ENCODE measurements at regions not wholly inside any gene's neighbourhood (a gene's known extent, or its start where the extent isn't known, plus 50 kb on each side); places are given as distances from the start of the nearest gene placed in this dataset.
"Not testable (repeated sequence)": the region's sequence is repeated elsewhere in the genome, so short reads cannot be mapped to it uniquely, and the experiment has no call there.

GRCh38 chr1:43039228-43040055 is 80.8 kb upstream of the SLC2A1 start:
- DNase-seq: no peak

DNA sequence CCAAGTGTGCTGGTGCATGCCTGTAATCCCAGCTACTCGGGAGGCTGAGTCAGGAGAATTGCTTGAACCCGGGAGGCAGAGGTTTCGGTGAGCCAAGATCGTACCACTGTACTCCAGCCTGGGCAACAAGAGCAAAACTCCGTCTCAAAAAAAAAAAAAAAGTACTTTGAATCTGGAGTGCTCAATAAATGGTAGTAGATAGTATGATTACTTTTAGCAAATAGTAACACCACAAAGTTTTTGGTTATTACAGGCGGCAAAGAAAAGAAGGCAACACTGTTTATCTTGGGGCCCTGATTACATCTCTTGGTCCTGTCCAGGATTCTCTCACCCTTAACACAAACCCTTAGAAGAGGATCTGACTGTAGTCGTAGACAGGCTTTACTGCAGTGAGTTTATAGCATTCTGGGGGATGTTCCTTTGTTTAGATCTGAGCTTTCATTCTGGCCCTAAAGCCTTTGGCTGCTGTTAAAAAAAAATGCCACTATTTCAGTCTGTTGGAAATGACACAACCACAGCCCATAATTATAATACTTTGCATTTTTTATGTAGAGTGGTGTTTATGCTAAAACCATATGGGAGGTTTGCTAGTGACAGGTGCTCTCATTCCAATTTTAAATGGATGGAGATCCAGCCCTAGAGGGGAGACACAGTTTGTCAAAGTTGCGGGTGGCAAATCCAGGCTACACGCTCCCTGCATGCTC is 79.7 kb upstream of the SLC2A1 start:
- DNase-seq: no peak

GRCh38 chr1:43037466-43037865 is 78.8 kb upstream of the SLC2A1 start:
- no peak for DNase-seq

DNA sequence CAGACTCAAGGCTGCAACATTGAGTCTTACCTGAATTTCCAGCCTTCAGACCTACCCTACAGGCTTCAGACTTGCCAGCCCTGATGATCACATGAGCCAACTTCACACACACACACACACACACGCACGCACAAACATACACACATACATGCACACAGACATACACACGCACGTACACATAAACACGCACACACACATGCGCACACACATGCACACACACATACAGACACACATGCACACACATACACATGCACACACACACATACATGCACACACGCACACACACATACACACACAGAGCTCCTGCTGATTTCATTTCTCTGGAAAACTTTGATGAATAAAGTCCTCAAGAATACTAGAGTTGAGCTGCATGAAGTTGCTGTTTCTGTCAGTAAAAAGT is 78.3 kb upstream of the SLC2A1 start:
- DNase-seq: no peak

- no peak for DNase-seq
Observed at GRCh38 chr1:43035821-43036741, 77.4 kb upstream of the SLC2A1 start.

DNA sequence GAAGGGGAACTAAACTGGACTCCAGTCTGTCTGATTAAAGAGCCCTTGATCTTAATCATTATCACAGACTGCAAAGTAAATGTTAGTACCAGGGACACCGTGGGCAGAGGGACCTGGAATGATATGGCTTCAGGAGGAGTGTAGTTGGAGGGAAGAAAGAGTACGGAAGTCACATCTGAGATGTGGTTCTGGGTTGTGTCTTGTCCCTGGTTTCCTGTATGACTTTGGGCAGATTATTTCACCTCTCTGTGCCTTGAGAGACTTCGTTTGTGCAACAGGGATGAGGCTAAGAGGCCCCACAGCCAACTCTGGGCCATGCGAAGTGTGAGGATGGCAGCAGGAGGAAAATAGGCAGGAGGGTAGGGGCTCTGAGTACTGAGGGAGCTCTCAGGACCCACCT is 76.1 kb upstream of the SLC2A1 start:
- DNase-seq: no peak

DNA sequence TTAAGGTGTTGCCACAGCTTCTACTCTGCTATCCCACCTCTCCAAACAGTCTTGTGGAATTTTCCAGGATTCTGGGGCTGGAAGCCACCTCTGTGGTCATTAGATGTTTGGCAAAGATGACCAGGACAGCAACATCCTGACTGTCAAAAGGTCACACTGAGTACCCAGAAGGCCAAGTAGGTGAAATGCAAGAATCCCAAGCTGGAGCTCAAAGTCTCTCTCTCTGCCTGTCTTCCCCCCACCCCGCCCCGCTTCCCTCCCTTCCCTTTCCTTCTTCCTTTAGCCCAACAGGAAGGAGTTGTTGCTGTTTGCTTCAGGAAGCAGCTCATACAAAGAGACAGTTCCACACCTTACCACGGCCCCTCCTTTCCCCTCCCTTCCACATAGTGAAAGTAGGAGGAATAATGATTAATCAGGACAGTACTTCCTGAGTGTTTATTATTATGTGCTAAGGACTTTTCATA is 75.6 kb upstream of the SLC2A1 start:
- DNase-seq: no peak

DNA sequence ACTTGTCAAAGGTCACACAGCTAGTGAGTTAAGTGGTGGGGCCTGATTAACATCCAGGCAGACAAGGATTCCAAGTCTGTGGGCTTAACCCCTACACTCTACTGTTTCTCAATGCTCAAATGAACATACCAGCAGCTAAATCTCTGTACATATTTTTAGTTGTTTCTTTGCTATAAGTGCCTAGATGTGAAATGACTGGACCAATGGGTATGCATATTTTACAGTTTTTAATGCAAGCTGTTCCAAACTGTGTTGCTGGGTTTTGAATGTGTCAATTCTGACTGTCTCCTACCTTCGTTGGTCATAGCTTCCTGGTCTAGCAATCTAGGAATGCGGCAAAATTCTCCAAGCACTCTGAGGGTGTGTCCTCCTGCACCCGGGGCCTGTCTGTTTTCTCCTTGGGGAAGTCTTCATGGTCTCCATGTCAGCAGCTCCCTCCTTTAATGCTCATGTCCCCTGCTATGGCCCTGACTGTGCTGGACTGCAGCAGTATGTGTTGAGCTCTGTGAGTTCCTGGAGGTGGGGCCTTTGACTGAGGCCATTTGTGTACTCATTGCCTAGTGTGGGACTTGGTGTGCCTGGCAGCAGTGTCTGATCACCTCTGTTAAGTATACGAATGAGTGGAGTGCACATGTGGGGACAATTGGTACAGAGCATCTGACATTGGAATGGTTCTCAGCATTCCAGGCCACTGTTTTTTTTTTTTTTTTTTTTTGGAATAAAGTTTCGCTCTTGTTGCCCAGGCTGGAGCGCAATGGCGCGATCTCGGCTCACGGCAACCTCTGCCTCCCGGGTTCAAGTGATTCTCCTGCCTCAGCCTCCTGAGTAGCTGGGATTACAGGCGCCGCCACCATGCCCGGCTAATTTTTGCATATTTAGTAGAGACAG is 72.9 kb upstream of the SLC2A1 start:
- DNase-seq: no peak

DNA sequence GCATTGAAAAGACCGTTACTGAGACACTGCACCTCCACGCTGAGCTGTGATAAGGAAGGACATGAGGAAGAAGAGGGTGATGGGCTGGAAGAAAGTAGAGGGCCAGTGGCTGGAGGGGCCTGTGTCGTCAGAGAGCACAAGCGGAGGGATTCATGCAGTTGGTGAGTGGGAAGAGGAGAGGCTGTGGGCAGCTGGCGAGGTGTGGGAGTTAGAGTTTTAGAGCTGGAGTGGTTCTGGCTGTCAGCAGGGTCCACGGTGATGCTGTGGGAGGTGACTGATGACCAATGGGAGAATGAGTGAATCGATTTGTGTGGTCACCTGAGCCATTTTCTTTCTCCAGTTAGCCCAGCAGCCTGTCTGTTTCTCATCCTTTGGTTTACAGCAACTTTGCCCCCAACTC is 66.2 kb upstream of the SLC2A1 start:
- DNase-seq: no peak

DNA sequence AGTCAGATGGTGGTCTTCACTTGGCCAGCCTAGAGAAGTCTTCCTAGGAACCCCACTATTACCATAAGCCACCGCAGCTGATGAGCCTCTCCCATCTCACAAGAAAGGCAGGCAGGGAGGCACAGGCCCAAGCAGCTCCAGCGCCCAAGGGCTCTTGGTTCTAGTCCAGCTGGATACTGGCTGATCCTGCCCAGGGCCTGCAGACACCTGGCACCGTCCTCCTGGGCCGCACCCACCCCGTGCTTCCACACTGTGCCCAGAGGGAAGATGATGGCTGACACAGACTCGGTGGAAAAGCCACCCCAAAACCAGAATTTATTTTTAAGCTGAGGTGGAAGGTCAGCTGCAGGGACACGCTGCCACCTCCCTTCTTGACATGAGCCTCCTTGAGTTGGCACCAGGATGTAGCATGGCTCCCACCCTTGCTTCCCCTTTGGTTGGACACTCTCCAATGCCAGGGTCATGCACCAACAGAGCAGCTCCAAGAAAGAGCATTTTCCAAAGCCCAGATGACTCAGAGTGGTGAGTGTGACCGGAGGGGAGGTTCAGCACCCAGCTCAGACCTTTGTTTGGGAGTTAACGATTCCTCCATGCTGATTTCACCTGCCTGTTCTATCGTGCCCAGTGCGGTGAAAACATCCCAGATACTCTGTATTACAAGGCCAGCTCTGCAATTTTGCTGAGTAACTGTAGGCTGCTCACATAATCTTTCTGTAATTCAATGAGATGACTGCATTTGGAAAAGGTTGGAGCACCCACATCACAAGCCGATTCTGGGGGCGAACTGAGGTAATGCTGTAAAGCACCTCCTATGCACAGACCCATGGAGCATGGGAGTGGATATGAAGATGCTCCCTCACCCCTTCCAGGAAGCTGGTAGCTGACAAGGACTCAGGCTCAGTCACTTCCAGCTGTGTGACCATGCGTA is 63.1 kb upstream of the SLC2A1 start:
- DNase-seq: no peak

GRCh38 chr1:43019226-43019625 is 60.6 kb upstream of the SLC2A1 start:
- DNase-seq: no peak

DNA sequence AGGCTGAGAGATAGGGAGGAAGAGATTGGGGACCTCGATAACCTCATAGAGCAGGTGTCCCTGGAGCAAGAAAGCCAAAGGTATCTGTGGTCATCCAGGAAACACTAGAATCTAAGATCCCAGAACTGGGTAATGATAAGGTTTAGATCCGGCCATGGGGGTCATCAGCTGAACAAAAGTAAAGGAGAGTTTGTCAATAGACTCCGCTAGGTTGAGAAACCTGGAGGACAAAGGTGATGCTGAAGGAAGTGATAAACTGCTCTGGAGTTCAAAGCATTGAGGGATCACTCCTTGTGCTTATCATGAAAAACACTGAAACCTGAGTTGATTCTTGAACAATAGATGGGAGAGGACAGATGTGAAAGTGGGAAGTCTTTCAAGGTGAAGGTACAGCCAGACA is 59.5 kb upstream of the SLC2A1 start:
- no peak for DNase-seq

DNA sequence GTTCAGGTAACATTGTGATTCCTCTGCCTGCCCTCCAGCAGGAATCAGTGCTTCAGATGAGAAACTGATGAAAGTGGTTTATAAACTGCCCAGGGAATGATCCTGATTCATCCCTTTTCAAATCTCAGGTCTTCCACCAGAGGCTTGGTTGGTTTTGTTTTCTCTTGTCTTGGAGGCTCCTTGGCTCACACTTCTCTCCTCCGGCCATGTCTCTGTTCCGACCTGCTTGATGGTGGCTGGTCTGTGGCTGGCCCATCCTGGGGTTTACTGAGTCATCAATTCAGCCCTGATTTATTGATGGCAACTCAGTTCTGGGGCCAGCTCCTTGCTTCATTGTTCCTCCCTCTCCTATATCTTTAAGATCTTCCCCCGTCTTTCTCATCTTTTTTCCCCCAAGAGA is 56.6 kb upstream of the SLC2A1 start:
- DNase-seq: no peak

DNA sequence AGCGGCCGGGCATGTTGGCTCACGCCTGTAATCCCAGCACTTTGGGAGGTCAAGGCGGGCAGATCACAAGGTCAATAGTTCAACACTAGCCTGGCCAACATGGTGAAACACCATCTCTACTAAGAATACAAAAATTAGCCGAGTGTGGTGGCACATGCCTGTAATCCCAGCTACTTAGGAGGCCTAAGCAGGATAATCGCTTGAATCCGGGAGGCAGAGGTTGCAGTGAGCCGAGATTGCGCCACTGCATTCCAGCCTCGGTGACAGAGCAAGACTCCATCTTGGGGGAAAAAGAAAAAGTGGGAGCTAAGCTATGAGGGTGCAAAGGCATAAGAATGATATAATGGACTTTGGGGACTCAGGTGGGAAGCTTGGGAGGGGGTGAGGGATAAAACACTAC is 55.9 kb upstream of the SLC2A1 start:
- not testable (repeated sequence) for DNase-seq

DNA sequence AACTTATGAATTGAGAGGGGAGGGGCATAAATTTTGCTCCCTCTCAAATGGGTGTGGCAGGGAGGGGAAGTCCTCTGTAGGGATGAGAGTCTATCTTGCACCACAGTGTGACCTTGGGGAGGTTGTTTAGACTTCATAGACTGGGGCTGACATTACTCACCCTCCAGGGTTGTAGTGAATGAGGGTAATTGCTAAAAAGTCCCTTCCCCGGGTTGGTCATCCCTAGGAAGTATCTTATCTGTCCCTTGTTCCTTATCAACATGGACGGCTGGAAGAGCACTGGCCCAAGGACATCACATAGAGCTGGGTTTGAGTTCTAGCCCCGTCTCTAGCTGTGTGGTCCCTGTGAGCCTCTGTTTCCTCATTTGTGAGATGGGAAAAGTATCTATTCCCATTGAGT is 52.4 kb upstream of the SLC2A1 start:
- DNase-seq: no peak

DNA sequence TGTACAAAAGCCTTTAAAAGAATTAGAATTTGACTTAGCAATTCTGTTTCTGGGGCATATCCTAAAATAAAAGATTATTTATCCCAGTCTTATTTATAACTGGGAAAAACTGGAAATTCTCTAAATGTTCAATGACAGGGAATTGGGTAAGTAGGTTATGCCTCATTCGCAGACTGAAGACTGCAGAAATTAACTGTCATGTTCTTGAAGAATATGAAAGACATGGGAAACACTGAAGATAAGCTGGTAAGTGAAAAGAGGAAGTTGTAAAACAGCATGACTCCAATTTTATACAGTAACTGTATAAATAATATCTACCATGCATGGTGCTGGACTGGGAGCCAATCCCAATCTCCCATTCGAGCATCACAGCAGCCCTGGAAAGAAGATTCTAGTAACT is 50.6 kb upstream of the SLC2A1 start:
- DNase-seq: no peak

DNA sequence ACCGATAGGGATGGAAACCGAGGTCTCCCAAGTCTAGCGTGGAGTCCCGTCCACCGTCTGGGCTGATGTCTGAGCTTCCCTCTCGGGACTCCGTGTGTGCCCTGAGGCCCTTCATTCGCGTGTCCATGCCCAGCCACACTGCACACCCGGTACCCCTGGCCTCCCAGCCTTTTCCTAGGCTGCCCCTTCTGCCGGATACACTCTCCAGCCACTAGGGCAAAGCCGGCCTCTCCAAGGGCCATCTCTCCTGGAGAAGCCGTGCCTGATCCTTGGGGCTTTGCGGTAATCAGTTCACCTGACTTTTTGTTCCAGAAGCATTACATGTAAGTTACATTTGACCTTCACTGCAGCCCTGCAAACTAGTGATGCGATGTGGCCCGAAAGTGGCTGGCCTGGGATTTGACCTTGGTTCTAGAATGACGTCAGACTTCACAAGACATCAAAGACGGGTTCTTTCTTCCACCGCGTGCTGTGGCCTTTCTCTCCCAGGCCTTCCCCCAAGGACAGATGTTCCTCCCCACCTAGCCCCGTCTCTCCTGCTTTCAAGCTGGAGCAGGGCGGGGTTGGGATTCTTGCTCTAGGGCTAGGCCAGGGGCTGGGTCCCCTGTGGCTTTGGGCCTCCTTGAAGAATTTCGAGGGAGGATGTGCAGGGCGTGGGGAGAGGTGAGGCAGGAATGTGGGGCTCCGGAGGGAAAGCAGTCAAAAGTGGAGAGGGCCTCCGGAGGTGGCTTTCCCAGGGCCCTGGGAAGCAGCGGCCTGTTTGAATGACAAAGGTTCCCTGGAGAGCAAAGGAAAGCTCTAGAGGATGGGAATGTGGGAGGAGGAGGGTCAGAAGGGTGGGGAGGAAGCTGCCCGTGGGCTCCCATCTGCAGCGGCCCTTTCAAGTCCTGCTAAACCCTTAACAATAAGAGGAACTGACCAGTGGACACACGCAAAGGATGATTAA is 49.7 kb upstream of the SLC2A1 start:
- DNase-seq: no peak
